ENCODE measurements at regions not wholly inside any gene's neighbourhood (a gene's known extent, or its start where the extent isn't known, plus 50 kb on each side); places are given as distances from the start of the nearest gene placed in this dataset.

- DNase-seq (ENCODE audit: low spot score) (no peak), ATAC-seq (ENCODE audit: low FRiP score) (no peak)
- no peak for TF ChIP-seq CTCF (IDR thresholded peaks at IDR 0.05)
Measured at GRCh38 chr3:192026661-192027060, 565.7 kb downstream of the PYDC2 start.

DNA sequence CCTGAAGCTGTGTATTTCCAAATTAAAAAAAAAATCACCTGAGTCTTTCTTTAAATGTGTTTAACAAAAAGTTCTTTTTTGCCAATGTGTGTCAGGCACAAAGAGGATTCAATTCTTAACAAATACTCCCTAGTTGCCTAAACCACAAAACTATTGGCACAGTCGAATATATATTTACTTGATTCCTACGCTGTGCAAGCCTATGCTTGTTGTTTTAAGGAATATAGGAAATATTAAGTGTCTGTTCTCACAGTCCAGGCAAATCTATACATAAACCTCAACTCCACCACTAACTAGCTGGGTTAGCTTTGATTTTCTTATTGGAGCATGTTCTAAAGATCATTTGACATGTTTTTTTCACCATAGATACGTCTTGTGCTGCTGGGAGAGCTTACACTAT, 571.0 kb downstream of the PYDC2 start:
- no peak for DNase-seq (ENCODE audit: low spot score)
- TF ChIP-seq CTCF (IDR thresholded peaks at IDR 0.05) = no peak
- ATAC-seq (ENCODE audit: low FRiP score) = no peak

GRCh38 chr3:192033246-192033645, 572.3 kb downstream of the PYDC2 start:
- DNase-seq (ENCODE audit: low spot score) (no peak), ATAC-seq (ENCODE audit: low FRiP score) (no peak)
- TF ChIP-seq CTCF (IDR thresholded peaks at IDR 0.05) = no peak

DNA sequence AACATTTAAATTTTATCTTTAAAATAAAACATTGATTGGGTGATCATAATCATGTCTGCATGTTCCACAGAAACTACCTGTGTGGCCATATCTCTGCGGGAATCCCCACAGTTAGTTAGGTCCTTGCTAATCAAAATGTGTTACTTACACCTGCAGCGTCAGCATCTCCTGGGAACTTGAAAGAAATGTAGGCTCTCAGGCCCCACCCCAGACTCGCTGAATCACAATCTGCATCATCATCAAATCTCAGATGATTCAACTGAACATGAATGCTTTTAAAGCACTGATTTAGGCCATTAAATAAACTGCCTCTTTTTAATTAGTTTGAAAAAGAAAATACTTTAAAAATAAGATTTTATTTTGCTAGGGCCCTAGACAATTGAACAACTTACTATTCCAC, 577.8 kb downstream of the PYDC2 start:
- no peak for DNase-seq (ENCODE audit: low spot score)
- ATAC-seq (ENCODE audit: low FRiP score) = no peak
- TF ChIP-seq CTCF (IDR thresholded peaks at IDR 0.05) = no peak

DNA sequence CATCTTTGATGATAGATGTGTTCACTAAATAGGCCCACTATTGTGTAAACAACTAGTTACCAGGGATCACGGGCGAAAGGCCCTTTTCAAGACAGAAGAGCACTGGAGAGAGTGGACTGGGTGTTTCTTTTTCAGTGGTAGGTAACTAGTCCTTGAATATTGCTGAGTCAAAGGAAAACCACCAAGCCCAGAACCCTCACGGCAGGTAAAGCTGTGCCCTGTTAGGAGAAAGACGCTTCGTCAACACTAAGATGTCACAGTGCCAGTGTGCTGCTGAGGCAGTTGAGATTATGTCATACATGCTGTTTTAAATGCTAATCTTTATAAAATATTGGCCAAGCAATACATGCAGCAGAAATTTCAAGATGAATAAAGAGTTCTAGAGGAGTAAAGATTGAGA, 578.6 kb downstream of the PYDC2 start:
- DNase-seq (ENCODE audit: low spot score) (no peak), ATAC-seq (ENCODE audit: low FRiP score) (no peak)
- TF ChIP-seq CTCF (IDR thresholded peaks at IDR 0.05) = no peak

- ATAC-seq (ENCODE audit: low FRiP score) (no peak), DNase-seq (ENCODE audit: low spot score) (no peak)
- no peak for TF ChIP-seq CTCF (IDR thresholded peaks at IDR 0.05)
Measured at GRCh38 chr3:192040282-192041043, 579.5 kb downstream of the PYDC2 start.

DNA sequence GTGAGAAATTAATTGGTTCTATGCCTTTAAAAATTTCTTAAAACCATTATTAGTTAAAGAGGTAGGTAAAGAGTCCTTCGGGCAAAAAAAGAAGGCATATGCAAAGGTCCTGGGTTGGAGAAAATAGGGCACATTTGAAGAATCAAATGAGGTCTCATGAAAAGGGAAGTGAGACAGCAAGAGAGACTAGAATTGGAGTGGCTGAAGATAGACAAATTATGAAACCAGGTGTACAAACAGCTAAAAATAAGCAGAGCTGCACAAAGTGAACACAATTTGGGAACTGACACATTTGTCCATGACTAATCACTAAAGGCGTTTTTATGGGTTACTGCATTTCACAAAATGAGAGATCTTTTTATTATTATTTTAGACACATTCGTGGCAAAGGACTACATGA, 581.2 kb downstream of the PYDC2 start:
- TF ChIP-seq CTCF (IDR thresholded peaks at IDR 0.05) = no peak
- ATAC-seq (ENCODE audit: low FRiP score) (no peak), DNase-seq (ENCODE audit: low spot score) (no peak)
